GM12801 (cell line): ENCODE measurements at regions not wholly inside any gene's neighbourhood (a gene's known extent, or its start where the extent isn't known, plus 50 kb on each side); places are given as distances from the start of the nearest gene placed in this dataset.

Source experiments
- TF ChIP-seq, protein P1 (sequence below): IDR thresholded peaks from one replicate; pipeline ENCODE4 v1.5.1; 2011; ENCODE audit warnings: control low read depth; ENCODE audit not compliant: insufficient read length; ENCODE audit errors: extremely low read depth

- TF ChIP-seq, protein P1, sequence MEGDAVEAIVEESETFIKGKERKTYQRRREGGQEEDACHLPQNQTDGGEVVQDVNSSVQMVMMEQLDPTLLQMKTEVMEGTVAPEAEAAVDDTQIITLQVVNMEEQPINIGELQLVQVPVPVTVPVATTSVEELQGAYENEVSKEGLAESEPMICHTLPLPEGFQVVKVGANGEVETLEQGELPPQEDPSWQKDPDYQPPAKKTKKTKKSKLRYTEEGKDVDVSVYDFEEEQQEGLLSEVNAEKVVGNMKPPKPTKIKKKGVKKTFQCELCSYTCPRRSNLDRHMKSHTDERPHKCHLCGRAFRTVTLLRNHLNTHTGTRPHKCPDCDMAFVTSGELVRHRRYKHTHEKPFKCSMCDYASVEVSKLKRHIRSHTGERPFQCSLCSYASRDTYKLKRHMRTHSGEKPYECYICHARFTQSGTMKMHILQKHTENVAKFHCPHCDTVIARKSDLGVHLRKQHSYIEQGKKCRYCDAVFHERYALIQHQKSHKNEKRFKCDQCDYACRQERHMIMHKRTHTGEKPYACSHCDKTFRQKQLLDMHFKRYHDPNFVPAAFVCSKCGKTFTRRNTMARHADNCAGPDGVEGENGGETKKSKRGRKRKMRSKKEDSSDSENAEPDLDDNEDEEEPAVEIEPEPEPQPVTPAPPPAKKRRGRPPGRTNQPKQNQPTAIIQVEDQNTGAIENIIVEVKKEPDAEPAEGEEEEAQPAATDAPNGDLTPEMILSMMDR, result no peak
Observed at GRCh38 chr9:29648132-29648531, 2074.9 kb upstream of the C9orf72 start.

DNA sequence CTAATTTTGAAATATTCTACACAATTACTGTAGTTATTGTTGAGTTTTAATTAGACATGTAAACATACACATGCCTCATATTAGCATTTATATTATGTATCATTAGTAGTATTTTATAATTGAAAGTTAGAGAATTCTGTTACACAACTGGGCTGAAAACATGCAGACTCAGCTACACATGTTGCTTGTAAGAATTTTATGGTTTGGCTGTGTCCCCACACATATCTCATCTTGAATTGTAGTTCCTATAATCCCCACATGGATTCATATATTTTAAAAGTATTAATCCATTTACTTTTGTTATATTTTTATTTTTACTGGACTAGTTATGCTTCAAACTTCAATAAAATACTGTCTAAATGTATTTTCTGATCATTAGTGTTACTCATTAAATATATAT lies 2075.3 kb upstream of the C9orf72 start:
- TF ChIP-seq, protein P1, result no peak

- TF ChIP-seq, protein P1, result no peak
Observed at GRCh38 chr9:29656641-29657406, 2083.5 kb upstream of the C9orf72 start.

GRCh38 chr9:29657821-29658220 lies 2084.5 kb upstream of the C9orf72 start:
- TF ChIP-seq, protein P1, result no peak

GRCh38 chr9:29659014-29659413 lies 2085.7 kb upstream of the C9orf72 start:
- TF ChIP-seq, protein P1, result no peak

GRCh38 chr9:29659736-29660135 lies 2086.5 kb upstream of the C9orf72 start:
- TF ChIP-seq, protein P1, result no peak

DNA sequence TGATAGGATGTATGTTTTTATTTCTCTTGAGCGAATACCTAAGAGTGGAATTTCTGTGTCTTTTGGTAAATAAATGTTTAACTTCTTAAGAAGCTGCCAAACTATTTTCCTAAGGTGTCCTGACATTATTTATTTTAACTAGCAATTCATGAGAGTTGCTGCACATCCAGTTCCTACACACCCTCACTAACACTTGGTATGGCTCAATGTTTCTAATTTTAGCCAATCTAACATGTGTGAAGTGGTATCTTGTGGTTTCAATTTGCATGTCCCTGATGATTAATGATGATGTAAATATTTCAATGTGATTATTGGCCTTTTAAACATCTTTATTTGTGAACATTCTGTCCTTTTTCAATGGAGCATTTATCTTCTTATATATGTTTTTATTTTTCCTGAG lies 2095.5 kb upstream of the C9orf72 start:
- TF ChIP-seq, protein P1, result no peak
